ENCODE measurements at regions not wholly inside any gene's neighbourhood (a gene's known extent, or its start where the extent isn't known, plus 50 kb on each side); places are given as distances from the start of the nearest gene placed in this dataset.

DNA sequence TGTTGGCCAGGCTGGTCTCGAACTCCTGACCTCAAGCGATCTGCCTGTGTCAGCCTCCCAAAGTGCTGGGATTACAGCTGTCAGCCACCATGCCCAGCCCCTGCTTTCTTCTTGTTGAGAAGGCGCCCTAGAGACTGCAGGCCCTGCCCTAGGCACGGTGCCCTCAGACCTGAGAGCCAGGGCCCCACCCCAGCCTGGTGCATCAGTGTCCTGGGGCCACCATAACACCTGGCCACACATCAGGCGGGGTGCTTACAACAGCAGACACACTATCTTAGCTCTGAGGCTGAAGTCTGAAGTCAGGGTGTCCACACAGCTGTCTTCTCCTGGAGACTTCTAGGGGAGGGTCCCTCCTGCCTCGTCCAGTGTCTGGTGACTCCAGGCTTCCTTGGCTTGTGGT lies 120.6 kb downstream of the NDUFA10 start:
- dilution Hi-C loops (cut with MboI; ENCODE audit: extremely low pct_ligation_motif_present, low sequenced_read_pairs), result no loop called here

DNA sequence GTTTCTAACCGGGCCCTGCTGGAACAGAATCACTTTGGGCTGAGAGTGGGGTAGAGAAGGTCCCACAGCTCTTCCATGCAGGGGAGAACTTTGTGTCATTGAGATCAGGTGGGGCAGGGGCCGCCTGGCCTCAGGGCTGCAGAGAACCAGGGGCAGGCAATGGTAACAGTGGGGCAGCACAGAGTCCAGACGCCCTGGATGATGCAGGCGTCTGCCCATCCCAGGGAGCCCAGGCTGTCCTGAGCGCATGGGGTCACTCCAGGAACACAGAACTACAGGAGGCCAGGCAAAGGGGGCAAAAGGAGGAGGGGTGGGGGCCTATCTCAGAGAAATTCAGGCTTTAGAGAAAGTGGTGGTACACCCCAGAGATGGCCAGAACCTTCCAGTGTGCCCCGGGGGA lies 121.3 kb downstream of the NDUFA10 start:
- H3K9me1 ChIP-seq (ENCODE audit: control insufficient read depth, extremely low read depth, insufficient read depth, low read length), result no peaks in the 10 kb centered on the region
- no peak overlapping the region for H3K9ac ChIP-seq (ENCODE audit: control insufficient read depth, extremely low read depth, insufficient read depth, low read length)
- no peak overlapping the region for H3K4me3 ChIP-seq (ENCODE audit: control insufficient read depth in 2 of 3, extremely low read depth in 1 of 3, insufficient read depth in 2 of 3, low read depth in 1 of 3, low read length in 3 of 3)
- dilution Hi-C loops (cut with MboI; ENCODE audit: extremely low pct_ligation_motif_present, low sequenced_read_pairs), result no loop called here
- DNase-seq (ENCODE audit: low read depth, low spot score) (no peak), FAIRE-seq (no peak)
- no peak for TF ChIP-seq EZH2 (IDR thresholded peaks at IDR 0.05; ENCODE audit: low read length)
- TF ChIP-seq, protein P1, sequence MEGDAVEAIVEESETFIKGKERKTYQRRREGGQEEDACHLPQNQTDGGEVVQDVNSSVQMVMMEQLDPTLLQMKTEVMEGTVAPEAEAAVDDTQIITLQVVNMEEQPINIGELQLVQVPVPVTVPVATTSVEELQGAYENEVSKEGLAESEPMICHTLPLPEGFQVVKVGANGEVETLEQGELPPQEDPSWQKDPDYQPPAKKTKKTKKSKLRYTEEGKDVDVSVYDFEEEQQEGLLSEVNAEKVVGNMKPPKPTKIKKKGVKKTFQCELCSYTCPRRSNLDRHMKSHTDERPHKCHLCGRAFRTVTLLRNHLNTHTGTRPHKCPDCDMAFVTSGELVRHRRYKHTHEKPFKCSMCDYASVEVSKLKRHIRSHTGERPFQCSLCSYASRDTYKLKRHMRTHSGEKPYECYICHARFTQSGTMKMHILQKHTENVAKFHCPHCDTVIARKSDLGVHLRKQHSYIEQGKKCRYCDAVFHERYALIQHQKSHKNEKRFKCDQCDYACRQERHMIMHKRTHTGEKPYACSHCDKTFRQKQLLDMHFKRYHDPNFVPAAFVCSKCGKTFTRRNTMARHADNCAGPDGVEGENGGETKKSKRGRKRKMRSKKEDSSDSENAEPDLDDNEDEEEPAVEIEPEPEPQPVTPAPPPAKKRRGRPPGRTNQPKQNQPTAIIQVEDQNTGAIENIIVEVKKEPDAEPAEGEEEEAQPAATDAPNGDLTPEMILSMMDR (optimal IDR thresholded peaks at IDR 0.05 in 1 of 3, IDR thresholded peaks at IDR 0.05 in 1 of 3, conservative IDR thresholded peaks at IDR 0.05 in 1 of 3; ENCODE audit: extremely low read depth in 1 of 3, insufficient read depth in 2 of 3, low read length in 3 of 3), result no peak
- H4K20me1 ChIP-seq (ENCODE audit: control insufficient read depth, extremely low read depth, insufficient read depth, low read length), result no peaks in the 10 kb centered on the region
- H3K4me2 ChIP-seq (ENCODE audit: control insufficient read depth, extremely low read depth, insufficient read depth, low read depth, low read length), result no peak overlapping the region
- H3K27me3 ChIP-seq (ENCODE audit: control insufficient read depth, extremely low read depth, insufficient read depth, low read length), result peaks cover 5% of the 10 kb centered on the region
- no peak overlapping the region for H3K27ac ChIP-seq (ENCODE audit: control insufficient read depth, insufficient read depth, low read length)
- H2AFZ ChIP-seq (ENCODE audit: control insufficient read depth, low read length), result no peak overlapping the region
- H3K9me3 ChIP-seq (ENCODE audit: control insufficient read depth, low read depth, low read length), result no peaks in the 10 kb centered on the region
- no peaks in the 10 kb centered on the region for H3K36me3 ChIP-seq (ENCODE audit: control insufficient read depth in 2 of 2, extremely low read depth in 1 of 2, insufficient read depth in 2 of 2, low read length in 2 of 2)
- H3K4me1 ChIP-seq (ENCODE audit: control insufficient read depth, extremely low read depth, insufficient read depth, low read length), result no peaks in the 10 kb centered on the region
- H3K79me2 ChIP-seq (ENCODE audit: control insufficient read depth, insufficient read depth, low read length), result no peaks in the 10 kb centered on the region

More for the DNA sequence above, 120.6 kb downstream of the NDUFA10 start:
- Histone ChIP-seq H3K27me3 (ENCODE audit: control insufficient read depth, extremely low read depth, insufficient read depth, low read length) (peaks cover 5% of the 10 kb centered on the region), H3K36me3 (ENCODE audit: control insufficient read depth in 2 of 2, extremely low read depth in 1 of 2, insufficient read depth in 2 of 2, low read length in 2 of 2) (no peaks in the 10 kb centered on the region), H3K79me2 (ENCODE audit: control insufficient read depth, insufficient read depth, low read length) (no peaks in the 10 kb centered on the region), H3K4me3 (ENCODE audit: control insufficient read depth in 2 of 3, extremely low read depth in 1 of 3, insufficient read depth in 2 of 3, low read depth in 1 of 3, low read length in 3 of 3) (no peak overlapping the region), H4K20me1 (ENCODE audit: control insufficient read depth, extremely low read depth, insufficient read depth, low read length) (no peaks in the 10 kb centered on the region), H2AFZ (ENCODE audit: control insufficient read depth, low read length) (no peak overlapping the region), H3K4me1 (ENCODE audit: control insufficient read depth, extremely low read depth, insufficient read depth, low read length) (no peaks in the 10 kb centered on the region), H3K9me3 (ENCODE audit: control insufficient read depth, low read depth, low read length) (no peaks in the 10 kb centered on the region), H3K4me2 (ENCODE audit: control insufficient read depth, extremely low read depth, insufficient read depth, low read depth, low read length) (no peak overlapping the region), H3K9me1 (ENCODE audit: control insufficient read depth, extremely low read depth, insufficient read depth, low read length) (no peaks in the 10 kb centered on the region), H3K9ac (ENCODE audit: control insufficient read depth, extremely low read depth, insufficient read depth, low read length) (no peak overlapping the region), H3K27ac (ENCODE audit: control insufficient read depth, insufficient read depth, low read length) (no peak overlapping the region)
- FAIRE-seq (no peak), DNase-seq (ENCODE audit: low read depth, low spot score) (no peak)
- TF ChIP-seq, protein P1 (optimal IDR thresholded peaks at IDR 0.05 in 1 of 3, IDR thresholded peaks at IDR 0.05 in 1 of 3, conservative IDR thresholded peaks at IDR 0.05 in 1 of 3; ENCODE audit: extremely low read depth in 1 of 3, insufficient read depth in 2 of 3, low read length in 3 of 3), result no peak
- no peak for TF ChIP-seq EZH2 (IDR thresholded peaks at IDR 0.05; ENCODE audit: low read length)

Data from keratinocyte (primary cell).